IMR-90 (cell line): ENCODE measurements at regions not wholly inside any gene's neighbourhood (a gene's known extent, or its start where the extent isn't known, plus 50 kb on each side); places are given as distances from the start of the nearest gene placed in this dataset.

Source experiments
- ATAC-seq: fragments of 200-7000 bp; cut with Tn5 transposase; 2 replicates; pipeline ENCODE4 v1.9.1; 2020; ENCODE audit warnings: low read depth, mild to moderate bottlenecking, moderate library complexity
- BruUV-seq: library from RNA; stranded (reverse); fragments of 400-500 nt; replicated peaks from 2 replicates; lab custom pipeline; 2021; lab: Mats Ljungman, UMichigan
- CTCF ChIA-PET: fragments of 300-600 bp; formaldehyde crosslinking; extraction: SDS; loops from one replicate; lab custom pipeline; 2021; ENCODE audit warnings: antibody characterized with exemption; lab: Yijun Ruan, JAX
- POLR2A ChIA-PET: fragments of 300-600 bp; sonication (Branson Sonifier 250); formaldehyde crosslinking; loops from one replicate; lab custom pipeline; 2022; ENCODE audit warnings: antibody characterized with exemption; ENCODE audit not compliant: unreplicated experiment; lab: Charles Lee
- DNase-seq: peaks from one replicate; pipeline ENCODE4 v3.0.0; 2013
- H2AFZ ChIP-seq: replicated peaks from 2 replicates; pipeline ENCODE3; 2013; ENCODE audit warnings: low read length, mild to moderate bottlenecking; ENCODE audit not compliant: poor library complexity
- H2AK5ac ChIP-seq: 2 replicates; pipeline ENCODE4 v1.6.1; 2013; ENCODE audit warnings: low read depth, low read length, inconsistent platforms
- H2AK9ac ChIP-seq: replicated peaks from 2 replicates; pipeline ENCODE3; 2013; ENCODE audit warnings: mild to moderate bottlenecking, low read depth, low read length, moderate library complexity; ENCODE audit not compliant: poor library complexity
- H2BK120ac ChIP-seq: 2 replicates; pipeline ENCODE4 v1.6.1; 2013; ENCODE audit warnings: low read depth, low read length, inconsistent platforms
- H2BK15ac ChIP-seq: 3 replicates; pipeline ENCODE4 v1.6.1; 2013; ENCODE audit warnings: low read depth, low read length, inconsistent platforms
- H2BK20ac ChIP-seq: 2 replicates; pipeline ENCODE4 v1.6.1; 2013; ENCODE audit warnings: low read depth, mild to moderate bottlenecking, inconsistent platforms, low read length, moderate library complexity
- H2BK5ac ChIP-seq: 2 replicates; pipeline ENCODE4 v1.6.1; 2013; ENCODE audit warnings: mild to moderate bottlenecking, low read depth, low read length, inconsistent platforms; ENCODE audit not compliant: poor library complexity, severe bottlenecking
- H3K14ac ChIP-seq: replicated peaks from 2 replicates; pipeline ENCODE4 v1.6.1; 2013; ENCODE audit warnings: low read depth, low read length, inconsistent platforms
- H3K18ac ChIP-seq: 2 replicates; pipeline ENCODE4 v1.6.1; 2013; ENCODE audit warnings: low read depth, low read length, control low read depth
- H3K23ac ChIP-seq: 2 replicates; pipeline ENCODE4 v1.6.1; 2013; ENCODE audit warnings: low read depth, low read length, inconsistent platforms
- H3K27ac ChIP-seq: 2 replicates; pipeline ENCODE4 v1.5.1; 2013; ENCODE audit warnings: mild to moderate bottlenecking, control low read depth, low read length; ENCODE audit not compliant: insufficient read depth
- H3K27me3 ChIP-seq: 2 replicates; pipeline ENCODE4 v1.6.1; 2013; ENCODE audit warnings: low read length; ENCODE audit not compliant: control insufficient read depth, insufficient read depth
- H3K36me3 ChIP-seq: 2 replicates; pipeline ENCODE4 v1.6.1; 2013; ENCODE audit warnings: low read length, mixed read lengths; ENCODE audit not compliant: control insufficient read depth, insufficient read depth
- H3K4ac ChIP-seq: 2 replicates; pipeline ENCODE4 v1.6.1; 2013; ENCODE audit warnings: low read depth, low read length, inconsistent platforms
- H3K4me1 ChIP-seq: 2 replicates; pipeline ENCODE4 v1.6.1; 2013; ENCODE audit warnings: low read length, mixed read lengths; ENCODE audit not compliant: control insufficient read depth, insufficient read depth
- H3K4me2 ChIP-seq: 2 replicates; pipeline ENCODE4 v1.6.1; 2013; ENCODE audit warnings: low read depth, mild to moderate bottlenecking, control low read depth, low read length, moderate library complexity
- H3K4me3 ChIP-seq: 2 replicates; pipeline ENCODE4 v1.5.1; 2013; ENCODE audit warnings: low read depth, mild to moderate bottlenecking, control low read depth, low read length, moderate library complexity; ENCODE audit not compliant: insufficient read depth
- H3K56ac ChIP-seq: 2 replicates; pipeline ENCODE4 v1.6.1; 2013; ENCODE audit warnings: low read length, inconsistent platforms; ENCODE audit not compliant: insufficient read depth; ENCODE audit errors: extremely low read depth
- H3K79me1 ChIP-seq, 2 experiments: 2 replicates each; pipeline ENCODE4 v1.6.1; 2013; ENCODE audit warnings: low read length in 2 of 2, inconsistent platforms in 1 of 2, low read depth in 1 of 2
- H3K9ac ChIP-seq: 2 replicates; pipeline ENCODE4 v1.6.1; 2013; ENCODE audit warnings: low read depth, low read length, control low read depth
- H3K9me1 ChIP-seq: 2 replicates; pipeline ENCODE4 v1.6.1; 2013; ENCODE audit warnings: low read length, inconsistent platforms; ENCODE audit not compliant: insufficient read depth
- H3K9me3 ChIP-seq: 2 replicates; pipeline ENCODE4 v1.6.1; 2013; ENCODE audit warnings: low read length; ENCODE audit not compliant: control insufficient read depth, insufficient read depth
- H4K20me1 ChIP-seq: 2 replicates; pipeline ENCODE4 v1.6.1; 2013; ENCODE audit warnings: low read length, inconsistent platforms; ENCODE audit not compliant: insufficient read depth
- H4K5ac ChIP-seq: 2 replicates; pipeline ENCODE4 v1.6.1; 2013; ENCODE audit warnings: mild to moderate bottlenecking, low read depth, low read length, control low read depth
- H4K8ac ChIP-seq, 2 experiments: 2 replicates each; pipeline ENCODE4 v1.6.1; 2013; ENCODE audit warnings: low read depth in 2 of 2, low read length in 2 of 2, control low read depth in 1 of 2, inconsistent platforms in 1 of 2
- H4K91ac ChIP-seq: 2 replicates; pipeline ENCODE4 v1.6.1; 2013; ENCODE audit warnings: low read depth, low read length, inconsistent platforms; ENCODE audit not compliant: insufficient read depth
- BHLHE40 ChIP-seq: fragments of 150-350 bp; IDR thresholded peaks from 2 replicates; pipeline ENCODE4 v1.6.1; 2016; ENCODE audit warnings: mild to moderate bottlenecking, low read depth, low read length
- CEBPB ChIP-seq: IDR thresholded peaks from 2 replicates; pipeline ENCODE4 v1.6.1; 2012; ENCODE audit warnings: low read depth, low read length, improper control_type of control experiment
- CHD1 ChIP-seq: IDR thresholded peaks from 2 replicates; pipeline ENCODE4 v1.6.1; 2012; ENCODE audit warnings: low read depth, low read length, improper control_type of control experiment
- FOS ChIP-seq: fragments of 150-350 bp; IDR thresholded peaks from 2 replicates; pipeline ENCODE4 v1.6.1; 2016; ENCODE audit warnings: low read depth, low read length
- MAFK ChIP-seq: IDR thresholded peaks from 2 replicates; pipeline ENCODE4 v1.6.1; 2012; ENCODE audit warnings: low read depth, low read length, improper control_type of control experiment
- MAZ ChIP-seq: IDR thresholded peaks from 2 replicates; pipeline ENCODE4 v1.6.1; 2012; ENCODE audit warnings: low read depth, mild to moderate bottlenecking, low read length, improper control_type of control experiment, moderate library complexity, borderline replicate concordance
- MXI1 ChIP-seq: IDR thresholded peaks from 2 replicates; pipeline ENCODE4 v1.6.1; 2012; ENCODE audit warnings: low read depth, mild to moderate bottlenecking, low read length, moderate library complexity, borderline replicate concordance
- NFE2L2 ChIP-seq: fragments of 150-350 bp; IDR thresholded peaks from 2 replicates; pipeline ENCODE4 v1.6.1; 2016; ENCODE audit warnings: low read depth, mild to moderate bottlenecking, low read length
- POLR2A ChIP-seq: IDR thresholded peaks from 2 replicates; pipeline ENCODE4 v1.6.1; 2012; ENCODE audit warnings: mild to moderate bottlenecking, low read depth, low read length
- RCOR1 ChIP-seq: IDR thresholded peaks from 2 replicates; pipeline ENCODE4 v1.6.1; 2012; ENCODE audit warnings: mild to moderate bottlenecking, low read length, improper control_type of control experiment; ENCODE audit not compliant: insufficient replicate concordance
- RFX5 ChIP-seq: IDR thresholded peaks from 2 replicates; pipeline ENCODE4 v1.8.0; 2012; ENCODE audit warnings: low read depth, mild to moderate bottlenecking, low read length, moderate library complexity
- SMC3 ChIP-seq: fragments of 150-350 bp; IDR thresholded peaks from 2 replicates; pipeline ENCODE4 v1.6.1; 2016; ENCODE audit warnings: low read depth, mild to moderate bottlenecking, antibody characterized with exemption, low read length, moderate library complexity
- WGBS, 2 experiments: methylation state at CpG; one replicate each; pipeline versions ENCODE4 v1.1.5 to v1.1.7; 2013; ENCODE audit warnings: missing lambda C conversion rate in 2 of 2; ENCODE audit not compliant: insufficient read length in 1 of 2; ENCODE audit errors: extremely low coverage in 2 of 2; 5-methylcytosine and 5-hydroxymethylcytosine counted together
- dilution Hi-C: fragments of 300-500 bp; cut with HindIII; formaldehyde crosslinking; loops from one replicate; pipeline ENCODE4 v1.14.3; 2018; ENCODE audit warnings: low sequenced_read_pairs; ENCODE audit not compliant: unreplicated experiment
- in situ Hi-C: fragments of 300-500 bp; cut with MboI; formaldehyde crosslinking; loops from 3 replicates; pipeline ENCODE4 v1.14.3; 2019; ENCODE audit warnings: low sequenced_read_pairs, inconsistent platforms, mixed read lengths
- intact Hi-C: fragments of 100-400 bp; cut with micrococcal nuclease; formaldehyde crosslinking; loops from 2 replicates; pipeline ENCODE4 v1.10.0; 2022
- TF ChIP-seq, protein P1 (sequence below): fragments of 150-350 bp; IDR thresholded peaks from 2 replicates; pipeline ENCODE4 v1.6.1; 2017; ENCODE audit warnings: mild to moderate bottlenecking, antibody characterized with exemption, low read length, low read depth
- TF ChIP-seq, protein P2 (sequence below): fragments of 150-350 bp; IDR thresholded peaks from 2 replicates; pipeline ENCODE4 v1.6.1; 2016; ENCODE audit warnings: low read depth, mild to moderate bottlenecking, low read length, moderate library complexity, borderline replicate concordance
- TF ChIP-seq, protein P3 (sequence below): conservative IDR thresholded peaks from 2 replicates; pipeline ENCODE4 v1.5.1; 2012; ENCODE audit warnings: mild to moderate bottlenecking, low read depth, low read length, improper control_type of control experiment

DNA sequence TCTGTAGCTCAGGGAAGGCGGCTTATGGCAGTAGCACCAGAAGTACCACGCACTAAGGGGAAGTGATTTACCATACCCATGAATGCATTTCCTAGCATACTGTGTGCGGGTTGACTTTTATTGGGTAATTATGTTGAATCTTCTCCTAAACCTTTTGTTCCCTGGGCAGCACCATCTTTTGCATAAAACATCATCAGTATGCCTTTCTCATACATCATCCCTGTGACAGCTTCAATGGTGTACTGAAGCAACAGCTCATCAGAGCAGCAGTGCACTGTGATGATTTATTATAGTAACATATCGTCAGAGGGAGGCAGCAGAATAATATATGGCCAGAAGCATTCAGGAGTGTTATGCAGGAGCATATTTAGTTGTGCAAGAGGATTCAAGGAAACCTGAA is 204.9 kb downstream of the CDH7 start:
- Histone ChIP-seq H2AFZ (no peak overlapping the region), H2AK9ac (no peak overlapping the region), H3K9ac (no peak overlapping the region), H3K36me3 (no peaks in the 10 kb centered on the region), H2BK120ac (no peak overlapping the region), H3K4ac (no peak overlapping the region), H2AK5ac (no peak overlapping the region), H3K14ac (no peak overlapping the region), H2BK15ac (no peak overlapping the region), H4K5ac (no peak overlapping the region), H3K4me1 (no peaks in the 10 kb centered on the region), H3K9me3 (peaks cover 12% of the 10 kb centered on the region), H3K4me3 (no peak overlapping the region), H3K18ac (no peak overlapping the region), H3K56ac (no peak overlapping the region), H4K8ac (no peak overlapping the region), H3K79me1 (no peaks in the 10 kb centered on the region), H2BK5ac (no peak overlapping the region), H4K91ac (no peak overlapping the region), H2BK20ac (no peak overlapping the region), H3K4me2 (no peak overlapping the region), H4K20me1 (no peaks in the 10 kb centered on the region), H3K9me1 (no peaks in the 10 kb centered on the region), H3K27me3 (no peaks in the 10 kb centered on the region), H3K27ac (no peak overlapping the region), H3K23ac (no peak overlapping the region)
- dilution Hi-C loops (no loop called here), intact Hi-C loops (no loop called here), in situ Hi-C loops (no loop called here)
- no TSS peak for BruUV-seq
- no peak for ATAC-seq
- ChIA-PET POLR2A (no interaction called here), CTCF (no interaction called here)
- WGBS, 2 experiments, result no CpG with 5 or more reads among the region's 4 CpGs
- no peak for TF ChIP-seq FOS
- TF ChIP-seq RFX5, result no peak
- no peak for TF ChIP-seq MXI1
- TF ChIP-seq BHLHE40, result no peak
- TF ChIP-seq POLR2A, result no peak
- no peak for TF ChIP-seq MAFK
- TF ChIP-seq MAZ, result no peak
- no peak for TF ChIP-seq CHD1
- TF ChIP-seq, protein P1, sequence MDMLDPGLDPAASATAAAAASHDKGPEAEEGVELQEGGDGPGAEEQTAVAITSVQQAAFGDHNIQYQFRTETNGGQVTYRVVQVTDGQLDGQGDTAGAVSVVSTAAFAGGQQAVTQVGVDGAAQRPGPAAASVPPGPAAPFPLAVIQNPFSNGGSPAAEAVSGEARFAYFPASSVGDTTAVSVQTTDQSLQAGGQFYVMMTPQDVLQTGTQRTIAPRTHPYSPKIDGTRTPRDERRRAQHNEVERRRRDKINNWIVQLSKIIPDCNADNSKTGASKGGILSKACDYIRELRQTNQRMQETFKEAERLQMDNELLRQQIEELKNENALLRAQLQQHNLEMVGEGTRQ, result no peak
- TF ChIP-seq CEBPB, result no peak
- TF ChIP-seq, protein P2, sequence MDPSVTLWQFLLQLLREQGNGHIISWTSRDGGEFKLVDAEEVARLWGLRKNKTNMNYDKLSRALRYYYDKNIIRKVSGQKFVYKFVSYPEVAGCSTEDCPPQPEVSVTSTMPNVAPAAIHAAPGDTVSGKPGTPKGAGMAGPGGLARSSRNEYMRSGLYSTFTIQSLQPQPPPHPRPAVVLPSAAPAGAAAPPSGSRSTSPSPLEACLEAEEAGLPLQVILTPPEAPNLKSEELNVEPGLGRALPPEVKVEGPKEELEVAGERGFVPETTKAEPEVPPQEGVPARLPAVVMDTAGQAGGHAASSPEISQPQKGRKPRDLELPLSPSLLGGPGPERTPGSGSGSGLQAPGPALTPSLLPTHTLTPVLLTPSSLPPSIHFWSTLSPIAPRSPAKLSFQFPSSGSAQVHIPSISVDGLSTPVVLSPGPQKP, result no peak
- TF ChIP-seq, protein P3, sequence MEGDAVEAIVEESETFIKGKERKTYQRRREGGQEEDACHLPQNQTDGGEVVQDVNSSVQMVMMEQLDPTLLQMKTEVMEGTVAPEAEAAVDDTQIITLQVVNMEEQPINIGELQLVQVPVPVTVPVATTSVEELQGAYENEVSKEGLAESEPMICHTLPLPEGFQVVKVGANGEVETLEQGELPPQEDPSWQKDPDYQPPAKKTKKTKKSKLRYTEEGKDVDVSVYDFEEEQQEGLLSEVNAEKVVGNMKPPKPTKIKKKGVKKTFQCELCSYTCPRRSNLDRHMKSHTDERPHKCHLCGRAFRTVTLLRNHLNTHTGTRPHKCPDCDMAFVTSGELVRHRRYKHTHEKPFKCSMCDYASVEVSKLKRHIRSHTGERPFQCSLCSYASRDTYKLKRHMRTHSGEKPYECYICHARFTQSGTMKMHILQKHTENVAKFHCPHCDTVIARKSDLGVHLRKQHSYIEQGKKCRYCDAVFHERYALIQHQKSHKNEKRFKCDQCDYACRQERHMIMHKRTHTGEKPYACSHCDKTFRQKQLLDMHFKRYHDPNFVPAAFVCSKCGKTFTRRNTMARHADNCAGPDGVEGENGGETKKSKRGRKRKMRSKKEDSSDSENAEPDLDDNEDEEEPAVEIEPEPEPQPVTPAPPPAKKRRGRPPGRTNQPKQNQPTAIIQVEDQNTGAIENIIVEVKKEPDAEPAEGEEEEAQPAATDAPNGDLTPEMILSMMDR, result no peak
- TF ChIP-seq SMC3, result no peak
- no peak for TF ChIP-seq NFE2L2
- TF ChIP-seq RCOR1, result no peak
- no peak for DNase-seq
